ENCODE measurements at regions not wholly inside any gene's neighbourhood (a gene's known extent, or its start where the extent isn't known, plus 50 kb on each side); places are given as distances from the start of the nearest gene placed in this dataset.

- Histone ChIP-seq H3K36me3 (ENCODE audit: control insufficient read depth in 2 of 2, extremely low read depth in 1 of 2, insufficient read depth in 2 of 2, low read length in 2 of 2) (no peaks in the 10 kb centered on the region), H3K9me3 (ENCODE audit: control insufficient read depth, low read depth, low read length) (no peaks in the 10 kb centered on the region), H3K9me1 (ENCODE audit: control insufficient read depth, extremely low read depth, insufficient read depth, low read length) (no peaks in the 10 kb centered on the region), H3K27ac (ENCODE audit: control insufficient read depth, insufficient read depth, low read length) (no peak overlapping the region), H3K4me3 (ENCODE audit: control insufficient read depth in 2 of 3, extremely low read depth in 1 of 3, insufficient read depth in 2 of 3, low read depth in 1 of 3, low read length in 3 of 3) (no peak overlapping the region), H3K4me1 (ENCODE audit: control insufficient read depth, extremely low read depth, insufficient read depth, low read length) (no peaks in the 10 kb centered on the region), H4K20me1 (ENCODE audit: control insufficient read depth, extremely low read depth, insufficient read depth, low read length) (no peaks in the 10 kb centered on the region), H3K27me3 (ENCODE audit: control insufficient read depth, extremely low read depth, insufficient read depth, low read length) (no peaks in the 10 kb centered on the region), H2AFZ (ENCODE audit: control insufficient read depth, low read length) (no peak overlapping the region), H3K9ac (ENCODE audit: control insufficient read depth, extremely low read depth, insufficient read depth, low read length) (no peak overlapping the region), H3K4me2 (ENCODE audit: control insufficient read depth, extremely low read depth, insufficient read depth, low read depth, low read length) (no peak overlapping the region), H3K79me2 (ENCODE audit: control insufficient read depth, insufficient read depth, low read length) (no peaks in the 10 kb centered on the region)
- DNase-seq (ENCODE audit: low read depth, low spot score) (no peak), FAIRE-seq (no peak)
- TF ChIP-seq EZH2 (IDR thresholded peaks at IDR 0.05; ENCODE audit: low read length) (no peak), CTCF (optimal IDR thresholded peaks at IDR 0.05 in 1 of 3, IDR thresholded peaks at IDR 0.05 in 1 of 3, conservative IDR thresholded peaks at IDR 0.05 in 1 of 3; ENCODE audit: extremely low read depth in 1 of 3, insufficient read depth in 2 of 3, low read length in 3 of 3) (no peak)
- dilution Hi-C loops (cut with MboI; ENCODE audit: extremely low pct_ligation_motif_present, low sequenced_read_pairs): no loop called here
Observed at GRCh38 chr13:39804332-39805210, 149.1 kb downstream of the COG6 start.

DNA sequence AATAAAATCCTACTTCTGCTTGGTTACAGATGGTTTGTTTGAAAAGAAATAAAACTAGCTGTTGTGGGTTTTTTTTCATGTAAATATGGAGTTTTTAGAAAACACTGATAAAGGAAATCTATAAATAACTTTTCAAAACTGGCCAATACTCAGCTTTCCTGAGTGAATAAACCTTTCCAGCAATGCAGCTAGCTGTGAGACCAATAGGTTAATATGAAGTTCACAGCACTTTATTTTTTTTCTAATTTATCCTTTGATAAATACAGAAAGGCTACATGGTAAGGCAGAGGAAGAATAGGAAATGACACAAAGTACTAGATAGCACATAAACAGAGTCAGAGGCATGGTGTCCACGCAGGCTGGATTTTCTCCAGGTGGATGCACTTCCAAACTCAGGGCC lies 154.0 kb downstream of the COG6 start:
- Histone ChIP-seq H4K20me1 (ENCODE audit: control insufficient read depth, extremely low read depth, insufficient read depth, low read length) (no peaks in the 10 kb centered on the region), H3K79me2 (ENCODE audit: control insufficient read depth, insufficient read depth, low read length) (no peaks in the 10 kb centered on the region), H3K9me3 (ENCODE audit: control insufficient read depth, low read depth, low read length) (no peaks in the 10 kb centered on the region), H3K4me2 (ENCODE audit: control insufficient read depth, extremely low read depth, insufficient read depth, low read depth, low read length) (no peak overlapping the region), H3K9ac (ENCODE audit: control insufficient read depth, extremely low read depth, insufficient read depth, low read length) (no peak overlapping the region), H3K27me3 (ENCODE audit: control insufficient read depth, extremely low read depth, insufficient read depth, low read length) (no peaks in the 10 kb centered on the region), H2AFZ (ENCODE audit: control insufficient read depth, low read length) (no peak overlapping the region), H3K36me3 (ENCODE audit: control insufficient read depth in 2 of 2, extremely low read depth in 1 of 2, insufficient read depth in 2 of 2, low read length in 2 of 2) (no peaks in the 10 kb centered on the region), H3K9me1 (ENCODE audit: control insufficient read depth, extremely low read depth, insufficient read depth, low read length) (no peaks in the 10 kb centered on the region), H3K4me1 (ENCODE audit: control insufficient read depth, extremely low read depth, insufficient read depth, low read length) (no peaks in the 10 kb centered on the region), H3K4me3 (ENCODE audit: control insufficient read depth in 2 of 3, extremely low read depth in 1 of 3, insufficient read depth in 2 of 3, low read depth in 1 of 3, low read length in 3 of 3) (no peak overlapping the region), H3K27ac (ENCODE audit: control insufficient read depth, insufficient read depth, low read length) (no peak overlapping the region)
- TF ChIP-seq EZH2 (IDR thresholded peaks at IDR 0.05; ENCODE audit: low read length): no peak
- TF ChIP-seq CTCF (optimal IDR thresholded peaks at IDR 0.05 in 1 of 3, IDR thresholded peaks at IDR 0.05 in 1 of 3, conservative IDR thresholded peaks at IDR 0.05 in 1 of 3; ENCODE audit: extremely low read depth in 1 of 3, insufficient read depth in 2 of 3, low read length in 3 of 3): no peak
- dilution Hi-C loops (cut with MboI; ENCODE audit: extremely low pct_ligation_motif_present, low sequenced_read_pairs): no loop called here
- no peak for DNase-seq (ENCODE audit: low read depth, low spot score)
- no peak for FAIRE-seq

Measured in keratinocyte (primary cell).